ENCODE measurements at regions not wholly inside any gene's neighbourhood (a gene's known extent, or its start where the extent isn't known, plus 50 kb on each side); places are given as distances from the start of the nearest gene placed in this dataset.

- Histone ChIP-seq H3K9me3 (ENCODE audit: control extremely low read depth in 1 of 3, control insufficient read depth in 2 of 3, insufficient read depth in 1 of 3, low read length in 2 of 3) (no peaks in the 10 kb centered on the region), H3K9ac (ENCODE audit: low read length) (no peak overlapping the region), H3K79me2 (ENCODE audit: control insufficient read depth, insufficient read depth, low read length) (no peaks in the 10 kb centered on the region), H3K36me3 (replicated peaks in 1 of 2; ENCODE audit: control extremely low read depth in 1 of 2, control insufficient read depth in 1 of 2, extremely low read depth in 1 of 2, insufficient read depth in 2 of 2, low read length in 1 of 2) (no peaks in the 10 kb centered on the region), H3K4me1 (ENCODE audit: control insufficient read depth in 2 of 2, insufficient read depth in 2 of 2, low read length in 2 of 2) (no peaks in the 10 kb centered on the region), H4K20me1 (ENCODE audit: control insufficient read depth, insufficient read depth, low read length, poor library complexity, severe bottlenecking) (no peaks in the 10 kb centered on the region), H3K4me2 (replicated peaks; ENCODE audit: low read depth, low read length, poor library complexity, severe bottlenecking) (no peak overlapping the region), H2AFZ (ENCODE audit: insufficient read depth, low read depth, low read length, poor library complexity, severe bottlenecking) (peak overlapping the region; percentile 11), H3K27me3 (replicated peaks in 1 of 4; ENCODE audit: control extremely low read depth in 1 of 4, control insufficient read depth in 3 of 4, insufficient read depth in 4 of 4, low read length in 3 of 4) (peaks cover 0 to 2% (median 0%) of the 10 kb centered on the region in 4 experiments), H3K4me3 (ENCODE audit: control extremely low read depth in 1 of 5, extremely low read depth in 1 of 5, insufficient read depth in 1 of 5, low read depth in 2 of 5, low read length in 4 of 5) (no peak overlapping the region), H3K27ac (ENCODE audit: low read length in 2 of 2) (no peak overlapping the region)
- ChIA-PET POLR2A (no interaction called here), CTCF (interaction anchor here (1.5 to 5.2 kb wide), 4 partner anchors 21 to 419 kb away, joined by 3 to 100 read pairs (median 20); partner anchors contain the start of gene PARM1)
- Mint-ChIP-seq H3K9me3 (ENCODE audit: insufficient read depth) (no peaks in the 10 kb centered on the region), H3K27me3 (no peaks in the 10 kb centered on the region), H3K27ac (no peak overlapping the region), H3K4me1 (peaks cover 5% of the 10 kb centered on the region), H3K4me3 (no peak overlapping the region)
- DNase-seq (no peak), ATAC-seq (ENCODE audit: low read depth) (no peak)
- no peak for TF ChIP-seq EZH2 (IDR thresholded peaks at IDR 0.05; ENCODE audit: borderline replicate concordance, insufficient read depth, low read depth, low read length, poor library complexity, severe bottlenecking)
- TF ChIP-seq, protein P1, sequence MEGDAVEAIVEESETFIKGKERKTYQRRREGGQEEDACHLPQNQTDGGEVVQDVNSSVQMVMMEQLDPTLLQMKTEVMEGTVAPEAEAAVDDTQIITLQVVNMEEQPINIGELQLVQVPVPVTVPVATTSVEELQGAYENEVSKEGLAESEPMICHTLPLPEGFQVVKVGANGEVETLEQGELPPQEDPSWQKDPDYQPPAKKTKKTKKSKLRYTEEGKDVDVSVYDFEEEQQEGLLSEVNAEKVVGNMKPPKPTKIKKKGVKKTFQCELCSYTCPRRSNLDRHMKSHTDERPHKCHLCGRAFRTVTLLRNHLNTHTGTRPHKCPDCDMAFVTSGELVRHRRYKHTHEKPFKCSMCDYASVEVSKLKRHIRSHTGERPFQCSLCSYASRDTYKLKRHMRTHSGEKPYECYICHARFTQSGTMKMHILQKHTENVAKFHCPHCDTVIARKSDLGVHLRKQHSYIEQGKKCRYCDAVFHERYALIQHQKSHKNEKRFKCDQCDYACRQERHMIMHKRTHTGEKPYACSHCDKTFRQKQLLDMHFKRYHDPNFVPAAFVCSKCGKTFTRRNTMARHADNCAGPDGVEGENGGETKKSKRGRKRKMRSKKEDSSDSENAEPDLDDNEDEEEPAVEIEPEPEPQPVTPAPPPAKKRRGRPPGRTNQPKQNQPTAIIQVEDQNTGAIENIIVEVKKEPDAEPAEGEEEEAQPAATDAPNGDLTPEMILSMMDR (IDR thresholded peaks at IDR 0.05) = no peak
- intact Hi-C loops (cut with micrococcal nuclease) = no loop called here
- 40% methylated on average over 3 of the region's 8 CpGs for WGBS (ENCODE audit: insufficient coverage)
Observed at GRCh38 chr4:75287738-75288517, 226.3 kb downstream of the RCHY1 start.

DNA sequence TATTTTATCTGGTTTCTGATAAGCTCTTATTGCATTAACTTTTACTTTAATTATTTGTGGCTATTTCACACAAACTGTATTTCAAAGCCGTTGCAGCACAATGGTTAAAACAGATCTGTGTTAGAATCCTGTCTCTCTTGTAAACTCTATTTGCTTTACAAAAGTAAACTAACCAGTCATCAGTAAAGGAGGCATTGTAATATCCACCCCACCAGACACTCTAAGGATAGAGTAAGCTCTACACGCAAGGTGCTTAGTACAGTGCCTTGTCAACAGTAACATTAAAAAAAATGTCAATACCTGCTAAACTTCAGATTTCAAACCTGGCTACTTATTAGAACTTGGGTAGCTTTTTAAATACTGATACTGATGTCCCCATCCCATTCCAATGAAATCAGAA lies 228.4 kb downstream of the RCHY1 start:
- CTCF ChIA-PET = no interaction called here
- Histone ChIP-seq H3K79me2 (ENCODE audit: control insufficient read depth, insufficient read depth, low read length) (no peaks in the 10 kb centered on the region), H3K27ac (ENCODE audit: low read length in 2 of 2) (no peak overlapping the region), H3K4me3 (ENCODE audit: control extremely low read depth in 1 of 5, extremely low read depth in 1 of 5, insufficient read depth in 1 of 5, low read depth in 2 of 5, low read length in 4 of 5) (no peak overlapping the region), H3K36me3 (replicated peaks in 1 of 2; ENCODE audit: control extremely low read depth in 1 of 2, control insufficient read depth in 1 of 2, extremely low read depth in 1 of 2, insufficient read depth in 2 of 2, low read length in 1 of 2) (no peaks in the 10 kb centered on the region), H3K4me2 (replicated peaks; ENCODE audit: low read depth, low read length, poor library complexity, severe bottlenecking) (no peak overlapping the region), H4K20me1 (ENCODE audit: control insufficient read depth, insufficient read depth, low read length, poor library complexity, severe bottlenecking) (no peaks in the 10 kb centered on the region), H2AFZ (ENCODE audit: insufficient read depth, low read depth, low read length, poor library complexity, severe bottlenecking) (no peak overlapping the region), H3K27me3 (replicated peaks in 1 of 4; ENCODE audit: control extremely low read depth in 1 of 4, control insufficient read depth in 3 of 4, insufficient read depth in 4 of 4, low read length in 3 of 4) (peaks cover 0 to 2% (median 0%) of the 10 kb centered on the region in 4 experiments), H3K4me1 (ENCODE audit: control insufficient read depth in 2 of 2, insufficient read depth in 2 of 2, low read length in 2 of 2) (no peaks in the 10 kb centered on the region), H3K9ac (ENCODE audit: low read length) (no peak overlapping the region), H3K9me3 (ENCODE audit: control extremely low read depth in 1 of 3, control insufficient read depth in 2 of 3, insufficient read depth in 1 of 3, low read length in 2 of 3) (no peaks in the 10 kb centered on the region)
- Mint-ChIP-seq H3K4me3 (no peak overlapping the region), H3K27ac (no peak overlapping the region), H3K4me1 (peaks cover 7% of the 10 kb centered on the region), H3K27me3 (no peaks in the 10 kb centered on the region), H3K9me3 (ENCODE audit: insufficient read depth) (no peaks in the 10 kb centered on the region)
- 100% methylated on average over 1 of the region's 2 CpGs for WGBS (ENCODE audit: insufficient coverage)
- intact Hi-C loops (cut with micrococcal nuclease) = no loop called here
- POLR2A ChIA-PET = no interaction called here
- ATAC-seq (ENCODE audit: low read depth) = no peak
- TF ChIP-seq, protein P1 (IDR thresholded peaks at IDR 0.05) = no peak
- no peak for TF ChIP-seq EZH2 (IDR thresholded peaks at IDR 0.05; ENCODE audit: borderline replicate concordance, insufficient read depth, low read depth, low read length, poor library complexity, severe bottlenecking)
- no peak for DNase-seq
